ENCODE measurements at regions not wholly inside any gene's neighbourhood (a gene's known extent, or its start where the extent isn't known, plus 50 kb on each side); places are given as distances from the start of the nearest gene placed in this dataset.

- Mint-ChIP-seq H3K27ac (no peak overlapping the region), H3K36me3 (ENCODE audit: low read depth) (no peaks in the 10 kb centered on the region), H3K9me3 (peaks cover 19% of the 10 kb centered on the region), H3K27me3 (ENCODE audit: insufficient read depth) (no peaks in the 10 kb centered on the region), H3K4me3 (no peak overlapping the region), H3K4me1 (ENCODE audit: low read depth) (no peaks in the 10 kb centered on the region)
- intact Hi-C loops (cut with micrococcal nuclease) = no loop called here
- no peak for DNase-seq (ENCODE audit: low spot score)
Measured at GRCh38 chr12:127175361-127175760, 1091.6 kb upstream of the TMEM132C start.

- Mint-ChIP-seq H3K27ac (no peak overlapping the region), H3K36me3 (ENCODE audit: low read depth) (no peaks in the 10 kb centered on the region), H3K4me1 (ENCODE audit: low read depth) (no peaks in the 10 kb centered on the region), H3K4me3 (no peak overlapping the region), H3K9me3 (peaks cover 22% of the 10 kb centered on the region), H3K27me3 (ENCODE audit: insufficient read depth) (no peaks in the 10 kb centered on the region)
- DNase-seq (ENCODE audit: low spot score) = no peak
- intact Hi-C loops (cut with micrococcal nuclease) = no loop called here
Measured at GRCh38 chr12:127176804-127177203, 1090.2 kb upstream of the TMEM132C start.

GRCh38 chr12:127178052-127178451, 1088.9 kb upstream of the TMEM132C start:
- intact Hi-C loops (cut with micrococcal nuclease) = no loop called here
- DNase-seq (ENCODE audit: low spot score) = no peak
- no peaks in the 10 kb centered on the region for H3K27me3 Mint-ChIP-seq (ENCODE audit: insufficient read depth)
- H3K27ac Mint-ChIP-seq = no peak overlapping the region
- no peaks in the 10 kb centered on the region for H3K36me3 Mint-ChIP-seq (ENCODE audit: low read depth)
- no peak overlapping the region for H3K4me3 Mint-ChIP-seq
- H3K4me1 Mint-ChIP-seq (ENCODE audit: low read depth) = no peaks in the 10 kb centered on the region
- H3K9me3 Mint-ChIP-seq = peaks cover 18% of the 10 kb centered on the region

GRCh38 chr12:127178463-127178862, 1088.5 kb upstream of the TMEM132C start:
- H3K4me1 Mint-ChIP-seq (ENCODE audit: low read depth) = no peaks in the 10 kb centered on the region
- H3K9me3 Mint-ChIP-seq = peaks cover 17% of the 10 kb centered on the region
- intact Hi-C loops (cut with micrococcal nuclease) = no loop called here
- H3K4me3 Mint-ChIP-seq = no peak overlapping the region
- H3K27ac Mint-ChIP-seq = no peak overlapping the region
- H3K27me3 Mint-ChIP-seq (ENCODE audit: insufficient read depth) = no peaks in the 10 kb centered on the region
- DNase-seq (ENCODE audit: low spot score) = no peak
- H3K36me3 Mint-ChIP-seq (ENCODE audit: low read depth) = no peaks in the 10 kb centered on the region

GRCh38 chr12:127179176-127179575, 1087.8 kb upstream of the TMEM132C start:
- no peak for DNase-seq (ENCODE audit: low spot score)
- Mint-ChIP-seq H3K9me3 (peaks cover 17% of the 10 kb centered on the region), H3K36me3 (ENCODE audit: low read depth) (no peaks in the 10 kb centered on the region), H3K27me3 (ENCODE audit: insufficient read depth) (no peaks in the 10 kb centered on the region), H3K4me3 (no peak overlapping the region), H3K4me1 (ENCODE audit: low read depth) (no peaks in the 10 kb centered on the region), H3K27ac (no peak overlapping the region)
- intact Hi-C loops (cut with micrococcal nuclease) = no loop called here

GRCh38 chr12:127182018-127182417, 1085.0 kb upstream of the TMEM132C start:
- no peak for DNase-seq (ENCODE audit: low spot score)
- no peak overlapping the region for H3K4me3 Mint-ChIP-seq
- H3K4me1 Mint-ChIP-seq (ENCODE audit: low read depth) = no peaks in the 10 kb centered on the region
- intact Hi-C loops (cut with micrococcal nuclease) = no loop called here
- no peaks in the 10 kb centered on the region for H3K36me3 Mint-ChIP-seq (ENCODE audit: low read depth)
- peaks cover 13% of the 10 kb centered on the region for H3K9me3 Mint-ChIP-seq
- no peak overlapping the region for H3K27ac Mint-ChIP-seq
- H3K27me3 Mint-ChIP-seq (ENCODE audit: insufficient read depth) = no peaks in the 10 kb centered on the region

- Mint-ChIP-seq H3K9me3 (no peaks in the 10 kb centered on the region), H3K36me3 (ENCODE audit: low read depth) (no peaks in the 10 kb centered on the region), H3K27ac (no peak overlapping the region), H3K4me1 (ENCODE audit: low read depth) (no peaks in the 10 kb centered on the region), H3K4me3 (no peak overlapping the region), H3K27me3 (ENCODE audit: insufficient read depth) (peaks cover 5% of the 10 kb centered on the region)
- no peak for DNase-seq (ENCODE audit: low spot score)
- intact Hi-C loops (cut with micrococcal nuclease) = no loop called here
Measured at GRCh38 chr12:127189992-127190391, 1077.0 kb upstream of the TMEM132C start.

GRCh38 chr12:127191129-127191528, 1075.8 kb upstream of the TMEM132C start:
- no peaks in the 10 kb centered on the region for H3K4me1 Mint-ChIP-seq (ENCODE audit: low read depth)
- intact Hi-C loops (cut with micrococcal nuclease) = no loop called here
- no peak overlapping the region for H3K4me3 Mint-ChIP-seq
- H3K27ac Mint-ChIP-seq = no peak overlapping the region
- peaks cover 5% of the 10 kb centered on the region for H3K27me3 Mint-ChIP-seq (ENCODE audit: insufficient read depth)
- H3K36me3 Mint-ChIP-seq (ENCODE audit: low read depth) = no peaks in the 10 kb centered on the region
- DNase-seq (ENCODE audit: low spot score) = no peak
- H3K9me3 Mint-ChIP-seq = no peaks in the 10 kb centered on the region

GRCh38 chr12:127192391-127192790, 1074.6 kb upstream of the TMEM132C start:
- no peaks in the 10 kb centered on the region for H3K9me3 Mint-ChIP-seq
- no peaks in the 10 kb centered on the region for H3K4me1 Mint-ChIP-seq (ENCODE audit: low read depth)
- H3K36me3 Mint-ChIP-seq (ENCODE audit: low read depth) = no peaks in the 10 kb centered on the region
- intact Hi-C loops (cut with micrococcal nuclease) = no loop called here
- DNase-seq (ENCODE audit: low spot score) = no peak
- no peak overlapping the region for H3K27ac Mint-ChIP-seq
- H3K4me3 Mint-ChIP-seq = no peak overlapping the region
- peaks cover 5% of the 10 kb centered on the region for H3K27me3 Mint-ChIP-seq (ENCODE audit: insufficient read depth)

- H3K4me3 Mint-ChIP-seq = no peak overlapping the region
- no peaks in the 10 kb centered on the region for H3K4me1 Mint-ChIP-seq (ENCODE audit: low read depth)
- intact Hi-C loops (cut with micrococcal nuclease) = no loop called here
- no peaks in the 10 kb centered on the region for H3K36me3 Mint-ChIP-seq (ENCODE audit: low read depth)
- no peaks in the 10 kb centered on the region for H3K9me3 Mint-ChIP-seq
- no peak overlapping the region for H3K27ac Mint-ChIP-seq
- peaks cover 5% of the 10 kb centered on the region for H3K27me3 Mint-ChIP-seq (ENCODE audit: insufficient read depth)
- no peak for DNase-seq (ENCODE audit: low spot score)
Measured at GRCh38 chr12:127193341-127193740, 1073.6 kb upstream of the TMEM132C start.

- Mint-ChIP-seq H3K4me1 (ENCODE audit: low read depth) (no peaks in the 10 kb centered on the region), H3K27me3 (ENCODE audit: insufficient read depth) (peaks cover 5% of the 10 kb centered on the region), H3K36me3 (ENCODE audit: low read depth) (no peaks in the 10 kb centered on the region), H3K4me3 (no peak overlapping the region), H3K9me3 (no peaks in the 10 kb centered on the region), H3K27ac (no peak overlapping the region)
- intact Hi-C loops (cut with micrococcal nuclease) = no loop called here
- no peak for DNase-seq (ENCODE audit: low spot score)
Measured at GRCh38 chr12:127194176-127194575, 1072.8 kb upstream of the TMEM132C start.

GRCh38 chr12:127205781-127206555, 1061.0 kb upstream of the TMEM132C start:
- no peaks in the 10 kb centered on the region for H3K27me3 Mint-ChIP-seq (ENCODE audit: insufficient read depth)
- intact Hi-C loops (cut with micrococcal nuclease) = no loop called here

GRCh38 chr12:127209318-127209717, 1057.7 kb upstream of the TMEM132C start:
- intact Hi-C loops (cut with micrococcal nuclease) = no loop called here
- Mint-ChIP-seq H3K27ac (no peak overlapping the region), H3K36me3 (ENCODE audit: low read depth) (no peaks in the 10 kb centered on the region)

More at GRCh38 chr12:127205781-127206555, 1061.0 kb upstream of the TMEM132C start:
- DNase-seq (ENCODE audit: low spot score) = no peak
- Mint-ChIP-seq H3K4me3 (no peak overlapping the region), H3K4me1 (ENCODE audit: low read depth) (no peaks in the 10 kb centered on the region), H3K27ac (no peak overlapping the region), H3K36me3 (ENCODE audit: low read depth) (no peaks in the 10 kb centered on the region), H3K9me3 (no peaks in the 10 kb centered on the region)

GRCh38 chr12:127214186-127214585, 1052.8 kb upstream of the TMEM132C start:
- no peaks in the 10 kb centered on the region for H3K36me3 Mint-ChIP-seq (ENCODE audit: low read depth)
- no peak overlapping the region for H3K27ac Mint-ChIP-seq
- intact Hi-C loops (cut with micrococcal nuclease) = no loop called here
- DNase-seq (ENCODE audit: low spot score) = no peak
- H3K4me3 Mint-ChIP-seq = no peak overlapping the region
- peaks cover 7% of the 10 kb centered on the region for H3K9me3 Mint-ChIP-seq
- no peaks in the 10 kb centered on the region for H3K27me3 Mint-ChIP-seq (ENCODE audit: insufficient read depth)
- no peaks in the 10 kb centered on the region for H3K4me1 Mint-ChIP-seq (ENCODE audit: low read depth)

More at GRCh38 chr12:127209318-127209717, 1057.7 kb upstream of the TMEM132C start:
- DNase-seq (ENCODE audit: low spot score) = no peak
- H3K4me3 Mint-ChIP-seq = no peak overlapping the region
- no peaks in the 10 kb centered on the region for H3K4me1 Mint-ChIP-seq (ENCODE audit: low read depth)
- H3K9me3 Mint-ChIP-seq = no peaks in the 10 kb centered on the region
- no peaks in the 10 kb centered on the region for H3K27me3 Mint-ChIP-seq (ENCODE audit: insufficient read depth)
